SK-N-SH treated with all-trans-retinoic acid at 6 μM for 48 hours (cell line): ENCODE measurements at regions not wholly inside any gene's neighbourhood (a gene's known extent, or its start where the extent isn't known, plus 50 kb on each side); places are given as distances from the start of the nearest gene placed in this dataset.

Experiments used
- ATAC-seq: fragments of 200-7000 bp; cut with Tn5 transposase; 3 replicates; pipeline ENCODE4 v1.9.1; 2020; ENCODE audit warnings: mild to moderate bottlenecking, moderate library complexity
- ARNTL ChIP-seq: fragments of 450-650 bp; formaldehyde crosslinking; IDR thresholded peaks from 2 replicates; pipeline ENCODE4 v1.5.0; 2020; ENCODE audit warnings: low read depth, mild to moderate bottlenecking, moderate library complexity, borderline replicate concordance
- BACH2 ChIP-seq: fragments of 250-450 bp; sonication (Bioruptor Pico); IDR thresholded peaks from 2 replicates; pipeline ENCODE4 v1.9.0; 2021; ENCODE audit warnings: mild to moderate bottlenecking, borderline replicate concordance
- CREB5 ChIP-seq: fragments of 250-450 bp; sonication (Bioruptor Pico); IDR thresholded peaks from 2 replicates; pipeline ENCODE4 v1.5.1; 2020; ENCODE audit warnings: low read depth, mild to moderate bottlenecking, moderate library complexity
- CSRNP3 ChIP-seq: fragments of 250-450 bp; sonication (Bioruptor Pico); IDR thresholded peaks from 2 replicates; pipeline ENCODE4 v1.5.1; 2021; ENCODE audit warnings: mild to moderate bottlenecking, moderate library complexity
- ESRRG ChIP-seq: fragments of 250-450 bp; sonication (Bioruptor Pico); IDR thresholded peaks from 2 replicates; pipeline ENCODE4 v1.6.1; 2021; ENCODE audit warnings: mild to moderate bottlenecking
- GLIS3 ChIP-seq: fragments of 250-450 bp; sonication (Bioruptor Pico); IDR thresholded peaks from 2 replicates; pipeline ENCODE4 v1.5.0; 2020; ENCODE audit warnings: mild to moderate bottlenecking, moderate library complexity
- ISL1 ChIP-seq: fragments of 250-450 bp; sonication (Bioruptor Pico); IDR thresholded peaks from 2 replicates; pipeline ENCODE4 v2.1.2; 2022; ENCODE audit warnings: mild to moderate bottlenecking, moderate library complexity
- OSR1 ChIP-seq: fragments of 250-450 bp; sonication (Bioruptor Pico); IDR thresholded peaks from 2 replicates; pipeline ENCODE4 v1.8.0; 2022; ENCODE audit warnings: moderate library complexity, mild to moderate bottlenecking, inconsistent platforms
- PPARA ChIP-seq: fragments of 250-450 bp; sonication (Bioruptor Pico); IDR thresholded peaks from 2 replicates; pipeline ENCODE4 v1.5.0; 2020; ENCODE audit warnings: mild to moderate bottlenecking, borderline replicate concordance
- RARB ChIP-seq: fragments of 250-450 bp; sonication (Bioruptor Pico); IDR thresholded peaks from 2 replicates; pipeline ENCODE4 v1.8.0; 2021; ENCODE audit warnings: mild to moderate bottlenecking, moderate library complexity
- SNAI2 ChIP-seq: fragments of 250-450 bp; sonication (Bioruptor Pico); IDR thresholded peaks from 2 replicates; pipeline ENCODE4 v1.5.0; 2020; ENCODE audit warnings: mild to moderate bottlenecking, moderate library complexity
- TCF4 ChIP-seq: fragments of 250-450 bp; sonication (Bioruptor Pico); IDR thresholded peaks from 2 replicates; pipeline ENCODE4 v1.8.0; 2021; ENCODE audit warnings: mild to moderate bottlenecking, moderate library complexity, borderline replicate concordance
- TOX ChIP-seq: fragments of 250-450 bp; sonication (Bioruptor Pico); IDR thresholded peaks from 2 replicates; pipeline ENCODE4 v1.8.0; 2021; ENCODE audit warnings: mild to moderate bottlenecking, moderate library complexity, borderline replicate concordance
- TSHZ2 ChIP-seq: fragments of 250-450 bp; sonication (Bioruptor Pico); IDR thresholded peaks from 2 replicates; pipeline ENCODE4 v1.5.0; 2020; ENCODE audit warnings: mild to moderate bottlenecking, moderate library complexity
- ZC3H10 ChIP-seq: fragments of 250-450 bp; sonication (Bioruptor Pico); IDR thresholded peaks from 2 replicates; pipeline ENCODE4 v1.5.1; 2021; ENCODE audit warnings: mild to moderate bottlenecking, moderate library complexity
- ZFP30 ChIP-seq: fragments of 450-650 bp; formaldehyde crosslinking; IDR thresholded peaks from 2 replicates; pipeline ENCODE4 v1.5.0; 2022; ENCODE audit warnings: mild to moderate bottlenecking, moderate library complexity
- ZNF565 ChIP-seq: fragments of 450-650 bp; formaldehyde crosslinking; conservative IDR thresholded peaks from 2 replicates; pipeline ENCODE4 v1.5.0; 2020; ENCODE audit warnings: low read depth, mild to moderate bottlenecking, moderate library complexity
- ZNF70 ChIP-seq: fragments of 450-650 bp; formaldehyde crosslinking; IDR thresholded peaks from 2 replicates; pipeline ENCODE4 v1.5.0; 2020; ENCODE audit warnings: mild to moderate bottlenecking, moderate library complexity
- TF ChIP-seq, protein P1 (sequence below): fragments of 250-450 bp; sonication (Bioruptor Pico); IDR thresholded peaks from 2 replicates; pipeline ENCODE4 v1.8.0; 2020; ENCODE audit warnings: mild to moderate bottlenecking, moderate library complexity, borderline replicate concordance
- TF ChIP-seq, protein P2 (sequence below): fragments of 250-450 bp; sonication (Bioruptor Pico); IDR thresholded peaks from 2 replicates; pipeline ENCODE4 v1.8.0; 2021; ENCODE audit warnings: low read depth, mild to moderate bottlenecking, moderate library complexity, borderline replicate concordance

- ATAC-seq, result no peak
- TF ChIP-seq ZFP30 (CRISPR knock-in tag), result no peak
- TF ChIP-seq TSHZ2, result no peak
- no peak for TF ChIP-seq RARB (CRISPR knock-in tag)
- TF ChIP-seq TOX (CRISPR knock-in tag), result no peak
Observed at GRCh38 chr2:122800781-122801180, 1045.3 kb downstream of the TSN start.

DNA sequence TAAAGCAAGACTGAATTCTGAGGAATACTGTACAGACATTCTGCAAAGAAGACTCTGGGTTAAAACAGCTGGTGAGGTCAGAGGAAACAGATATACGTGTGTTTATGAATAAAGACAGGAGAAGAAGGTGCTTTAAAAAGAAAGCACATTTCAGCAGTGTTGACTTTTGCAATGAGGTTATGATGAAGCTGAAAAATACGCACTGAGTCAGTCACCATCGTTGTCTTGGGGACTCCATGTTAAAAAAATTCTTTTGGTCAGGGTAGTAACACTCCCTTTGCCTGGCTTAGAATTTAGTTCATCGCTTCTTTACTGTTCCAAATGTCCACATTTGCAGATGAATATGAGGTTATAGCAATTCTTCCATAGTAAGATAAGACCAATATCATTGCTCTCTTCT is 1049.0 kb downstream of the TSN start:
- ATAC-seq, result no peak
- no peak for TF ChIP-seq CREB5 (CRISPR knock-in tag)
- TF ChIP-seq TCF4 (CRISPR knock-in tag), result no peak
- no peak for TF ChIP-seq TSHZ2
- no peak for TF ChIP-seq ESRRG (CRISPR knock-in tag)
- no peak for TF ChIP-seq CSRNP3 (CRISPR knock-in tag)
- TF ChIP-seq, protein P1, sequence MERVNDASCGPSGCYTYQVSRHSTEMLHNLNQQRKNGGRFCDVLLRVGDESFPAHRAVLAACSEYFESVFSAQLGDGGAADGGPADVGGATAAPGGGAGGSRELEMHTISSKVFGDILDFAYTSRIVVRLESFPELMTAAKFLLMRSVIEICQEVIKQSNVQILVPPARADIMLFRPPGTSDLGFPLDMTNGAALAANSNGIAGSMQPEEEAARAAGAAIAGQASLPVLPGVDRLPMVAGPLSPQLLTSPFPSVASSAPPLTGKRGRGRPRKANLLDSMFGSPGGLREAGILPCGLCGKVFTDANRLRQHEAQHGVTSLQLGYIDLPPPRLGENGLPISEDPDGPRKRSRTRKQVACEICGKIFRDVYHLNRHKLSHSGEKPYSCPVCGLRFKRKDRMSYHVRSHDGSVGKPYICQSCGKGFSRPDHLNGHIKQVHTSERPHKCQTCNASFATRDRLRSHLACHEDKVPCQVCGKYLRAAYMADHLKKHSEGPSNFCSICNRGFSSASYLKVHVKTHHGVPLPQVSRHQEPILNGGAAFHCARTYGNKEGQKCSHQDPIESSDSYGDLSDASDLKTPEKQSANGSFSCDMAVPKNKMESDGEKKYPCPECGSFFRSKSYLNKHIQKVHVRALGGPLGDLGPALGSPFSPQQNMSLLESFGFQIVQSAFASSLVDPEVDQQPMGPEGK (CRISPR knock-in tag), result no peak
- TF ChIP-seq TOX (CRISPR knock-in tag), result no peak
- TF ChIP-seq ZC3H10 (CRISPR knock-in tag), result no peak
- TF ChIP-seq ISL1 (CRISPR knock-in tag), result no peak
- TF ChIP-seq ARNTL (CRISPR knock-in tag), result no peak
- TF ChIP-seq, protein P2, sequence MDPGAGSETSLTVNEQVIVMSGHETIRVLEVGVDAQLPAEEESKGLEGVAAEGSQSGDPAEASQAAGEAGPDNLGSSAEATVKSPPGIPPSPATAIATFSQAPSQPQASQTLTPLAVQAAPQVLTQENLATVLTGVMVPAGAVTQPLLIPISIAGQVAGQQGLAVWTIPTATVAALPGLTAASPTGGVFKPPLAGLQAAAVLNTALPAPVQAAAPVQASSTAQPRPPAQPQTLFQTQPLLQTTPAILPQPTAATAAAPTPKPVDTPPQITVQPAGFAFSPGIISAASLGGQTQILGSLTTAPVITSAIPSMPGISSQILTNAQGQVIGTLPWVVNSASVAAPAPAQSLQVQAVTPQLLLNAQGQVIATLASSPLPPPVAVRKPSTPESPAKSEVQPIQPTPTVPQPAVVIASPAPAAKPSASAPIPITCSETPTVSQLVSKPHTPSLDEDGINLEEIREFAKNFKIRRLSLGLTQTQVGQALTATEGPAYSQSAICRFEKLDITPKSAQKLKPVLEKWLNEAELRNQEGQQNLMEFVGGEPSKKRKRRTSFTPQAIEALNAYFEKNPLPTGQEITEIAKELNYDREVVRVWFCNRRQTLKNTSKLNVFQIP (CRISPR knock-in tag), result no peak
- TF ChIP-seq ZNF565 (CRISPR knock-in tag), result no peak
- no peak for TF ChIP-seq GLIS3 (CRISPR knock-in tag)
- no peak for TF ChIP-seq ZFP30 (CRISPR knock-in tag)
- TF ChIP-seq RARB (CRISPR knock-in tag), result no peak
- TF ChIP-seq SNAI2 (CRISPR knock-in tag), result no peak
- TF ChIP-seq OSR1 (CRISPR knock-in tag), result no peak
- TF ChIP-seq PPARA (CRISPR knock-in tag), result no peak
- TF ChIP-seq BACH2 (CRISPR knock-in tag), result no peak
- no peak for TF ChIP-seq ZNF70 (CRISPR knock-in tag)
